ENCODE measurements at regions not wholly inside any gene's neighbourhood (a gene's known extent, or its start where the extent isn't known, plus 50 kb on each side); places are given as distances from the start of the nearest gene placed in this dataset.

GRCh38 chr22:48369789-48370507, 1457.7 kb downstream of the BRD1 start (continued):
- TF ChIP-seq, protein P1, sequence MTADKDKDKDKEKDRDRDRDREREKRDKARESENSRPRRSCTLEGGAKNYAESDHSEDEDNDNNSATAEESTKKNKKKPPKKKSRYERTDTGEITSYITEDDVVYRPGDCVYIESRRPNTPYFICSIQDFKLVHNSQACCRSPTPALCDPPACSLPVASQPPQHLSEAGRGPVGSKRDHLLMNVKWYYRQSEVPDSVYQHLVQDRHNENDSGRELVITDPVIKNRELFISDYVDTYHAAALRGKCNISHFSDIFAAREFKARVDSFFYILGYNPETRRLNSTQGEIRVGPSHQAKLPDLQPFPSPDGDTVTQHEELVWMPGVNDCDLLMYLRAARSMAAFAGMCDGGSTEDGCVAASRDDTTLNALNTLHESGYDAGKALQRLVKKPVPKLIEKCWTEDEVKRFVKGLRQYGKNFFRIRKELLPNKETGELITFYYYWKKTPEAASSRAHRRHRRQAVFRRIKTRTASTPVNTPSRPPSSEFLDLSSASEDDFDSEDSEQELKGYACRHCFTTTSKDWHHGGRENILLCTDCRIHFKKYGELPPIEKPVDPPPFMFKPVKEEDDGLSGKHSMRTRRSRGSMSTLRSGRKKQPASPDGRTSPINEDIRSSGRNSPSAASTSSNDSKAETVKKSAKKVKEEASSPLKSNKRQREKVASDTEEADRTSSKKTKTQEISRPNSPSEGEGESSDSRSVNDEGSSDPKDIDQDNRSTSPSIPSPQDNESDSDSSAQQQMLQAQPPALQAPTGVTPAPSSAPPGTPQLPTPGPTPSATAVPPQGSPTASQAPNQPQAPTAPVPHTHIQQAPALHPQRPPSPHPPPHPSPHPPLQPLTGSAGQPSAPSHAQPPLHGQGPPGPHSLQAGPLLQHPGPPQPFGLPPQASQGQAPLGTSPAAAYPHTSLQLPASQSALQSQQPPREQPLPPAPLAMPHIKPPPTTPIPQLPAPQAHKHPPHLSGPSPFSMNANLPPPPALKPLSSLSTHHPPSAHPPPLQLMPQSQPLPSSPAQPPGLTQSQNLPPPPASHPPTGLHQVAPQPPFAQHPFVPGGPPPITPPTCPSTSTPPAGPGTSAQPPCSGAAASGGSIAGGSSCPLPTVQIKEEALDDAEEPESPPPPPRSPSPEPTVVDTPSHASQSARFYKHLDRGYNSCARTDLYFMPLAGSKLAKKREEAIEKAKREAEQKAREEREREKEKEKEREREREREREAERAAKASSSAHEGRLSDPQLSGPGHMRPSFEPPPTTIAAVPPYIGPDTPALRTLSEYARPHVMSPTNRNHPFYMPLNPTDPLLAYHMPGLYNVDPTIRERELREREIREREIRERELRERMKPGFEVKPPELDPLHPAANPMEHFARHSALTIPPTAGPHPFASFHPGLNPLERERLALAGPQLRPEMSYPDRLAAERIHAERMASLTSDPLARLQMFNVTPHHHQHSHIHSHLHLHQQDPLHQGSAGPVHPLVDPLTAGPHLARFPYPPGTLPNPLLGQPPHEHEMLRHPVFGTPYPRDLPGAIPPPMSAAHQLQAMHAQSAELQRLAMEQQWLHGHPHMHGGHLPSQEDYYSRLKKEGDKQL (CRISPR knock-in tag; IDR thresholded peaks at IDR 0.05; ENCODE audit: low read depth): peak; percentile 75; the same call in 1 of the 2 replicates
- peak; percentile 88 for TF ChIP-seq FOXJ3 (CRISPR knock-in tag; IDR thresholded peaks at IDR 0.05; ENCODE audit: borderline replicate concordance)
- no peak for TF ChIP-seq MTF2 (CRISPR knock-in tag; IDR thresholded peaks at IDR 0.05; ENCODE audit: borderline replicate concordance)
- peak; percentile 25; the same call in 1 of the 2 replicates for TF ChIP-seq CREM (IDR thresholded peaks at IDR 0.05)
- no peak for TF ChIP-seq CREM (CRISPR knock-in tag; IDR thresholded peaks at IDR 0.05)
- TF ChIP-seq, protein P2, sequence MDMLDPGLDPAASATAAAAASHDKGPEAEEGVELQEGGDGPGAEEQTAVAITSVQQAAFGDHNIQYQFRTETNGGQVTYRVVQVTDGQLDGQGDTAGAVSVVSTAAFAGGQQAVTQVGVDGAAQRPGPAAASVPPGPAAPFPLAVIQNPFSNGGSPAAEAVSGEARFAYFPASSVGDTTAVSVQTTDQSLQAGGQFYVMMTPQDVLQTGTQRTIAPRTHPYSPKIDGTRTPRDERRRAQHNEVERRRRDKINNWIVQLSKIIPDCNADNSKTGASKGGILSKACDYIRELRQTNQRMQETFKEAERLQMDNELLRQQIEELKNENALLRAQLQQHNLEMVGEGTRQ (IDR thresholded peaks at IDR 0.05; ENCODE audit: low read depth, low read length): no peak
- TF ChIP-seq, protein P2 (CRISPR knock-in tag; IDR thresholded peaks at IDR 0.05; ENCODE audit: borderline replicate concordance): no peak
- TF ChIP-seq, protein P3, sequence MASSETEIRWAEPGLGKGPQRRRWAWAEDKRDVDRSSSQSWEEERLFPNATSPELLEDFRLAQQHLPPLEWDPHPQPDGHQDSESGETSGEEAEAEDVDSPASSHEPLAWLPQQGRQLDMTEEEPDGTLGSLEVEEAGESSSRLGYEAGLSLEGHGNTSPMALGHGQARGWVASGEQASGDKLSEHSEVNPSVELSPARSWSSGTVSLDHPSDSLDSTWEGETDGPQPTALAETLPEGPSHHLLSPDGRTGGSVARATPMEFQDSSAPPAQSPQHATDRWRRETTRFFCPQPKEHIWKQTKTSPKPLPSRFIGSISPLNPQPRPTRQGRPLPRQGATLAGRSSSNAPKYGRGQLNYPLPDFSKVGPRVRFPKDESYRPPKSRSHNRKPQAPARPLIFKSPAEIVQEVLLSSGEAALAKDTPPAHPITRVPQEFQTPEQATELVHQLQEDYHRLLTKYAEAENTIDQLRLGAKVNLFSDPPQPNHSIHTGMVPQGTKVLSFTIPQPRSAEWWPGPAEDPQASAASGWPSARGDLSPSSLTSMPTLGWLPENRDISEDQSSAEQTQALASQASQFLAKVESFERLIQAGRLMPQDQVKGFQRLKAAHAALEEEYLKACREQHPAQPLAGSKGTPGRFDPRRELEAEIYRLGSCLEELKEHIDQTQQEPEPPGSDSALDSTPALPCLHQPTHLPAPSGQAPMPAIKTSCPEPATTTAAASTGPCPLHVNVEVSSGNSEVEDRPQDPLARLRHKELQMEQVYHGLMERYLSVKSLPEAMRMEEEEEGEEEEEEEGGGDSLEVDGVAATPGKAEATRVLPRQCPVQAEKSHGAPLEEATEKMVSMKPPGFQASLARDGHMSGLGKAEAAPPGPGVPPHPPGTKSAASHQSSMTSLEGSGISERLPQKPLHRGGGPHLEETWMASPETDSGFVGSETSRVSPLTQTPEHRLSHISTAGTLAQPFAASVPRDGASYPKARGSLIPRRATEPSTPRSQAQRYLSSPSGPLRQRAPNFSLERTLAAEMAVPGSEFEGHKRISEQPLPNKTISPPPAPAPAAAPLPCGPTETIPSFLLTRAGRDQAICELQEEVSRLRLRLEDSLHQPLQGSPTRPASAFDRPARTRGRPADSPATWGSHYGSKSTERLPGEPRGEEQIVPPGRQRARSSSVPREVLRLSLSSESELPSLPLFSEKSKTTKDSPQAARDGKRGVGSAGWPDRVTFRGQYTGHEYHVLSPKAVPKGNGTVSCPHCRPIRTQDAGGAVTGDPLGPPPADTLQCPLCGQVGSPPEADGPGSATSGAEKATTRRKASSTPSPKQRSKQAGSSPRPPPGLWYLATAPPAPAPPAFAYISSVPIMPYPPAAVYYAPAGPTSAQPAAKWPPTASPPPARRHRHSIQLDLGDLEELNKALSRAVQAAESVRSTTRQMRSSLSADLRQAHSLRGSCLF (CRISPR knock-in tag; IDR thresholded peaks at IDR 0.05; ENCODE audit: borderline replicate concordance): no peak
- no peak for TF ChIP-seq RNF219 (CRISPR knock-in tag; IDR thresholded peaks at IDR 0.05)
- no peak for TF ChIP-seq SIX1 (CRISPR knock-in tag; IDR thresholded peaks at IDR 0.05; ENCODE audit: borderline replicate concordance)
- TF ChIP-seq ATRX (CRISPR knock-in tag; IDR thresholded peaks at IDR 0.05; ENCODE audit: borderline replicate concordance): no peak
- no peak for TF ChIP-seq GPBP1L1 (CRISPR knock-in tag; IDR thresholded peaks at IDR 0.05)

Measured in HepG2 (cell line).